Kidney (tissue), 13 donors: ENCODE measurements at regions not wholly inside any gene's neighbourhood (a gene's known extent, or its start where the extent isn't known, plus 50 kb on each side); places are given as distances from the start of the nearest gene placed in this dataset.

Experiments
- DNase-seq, 5 donors: peaks; one replicate each; pipeline ENCODE4 v3.0.0-alpha.2; 2013 to 2020
- FAIRE-seq: peaks from 2 replicates; lab custom pipeline; 2012; peaks lifted over from hg19 to GRCh38; lab: Jason Lieb, UNC
- H3K27ac ChIP-seq, 2 donors: one replicate each; pipeline ENCODE4 v1.7.0; 2013; ENCODE audit warnings: low read depth in 2 of 2, low read length in 2 of 2, inconsistent platforms in 1 of 2
- H3K27me3 ChIP-seq: one replicate; pipeline ENCODE4 v1.7.1; 2013; ENCODE audit warnings: low read length, inconsistent platforms; ENCODE audit not compliant: control insufficient read depth, insufficient read depth
- H3K36me3 ChIP-seq, 3 donors: one replicate each; pipeline versions ENCODE4 v1.7.0 to v1.7.1; 2013; ENCODE audit warnings: low read length in 3 of 3, control low read depth in 1 of 3, inconsistent platforms in 1 of 3; ENCODE audit not compliant: insufficient read depth in 3 of 3, control insufficient read depth in 2 of 3
- H3K4me1 ChIP-seq, 3 donors: one replicate each; pipeline versions ENCODE4 v1.7.0 to v1.7.1; 2013; ENCODE audit warnings: low read length in 3 of 3, inconsistent platforms in 1 of 3, low read depth in 1 of 3; ENCODE audit not compliant: control insufficient read depth in 2 of 3, insufficient read depth in 2 of 3
- H3K4me3 ChIP-seq, 3 donors: one replicate each; pipeline versions ENCODE4 v1.7.0 to v1.8.1; 2013; ENCODE audit warnings: low read length in 3 of 3, control low read depth in 1 of 3, inconsistent platforms in 1 of 3
- H3K9ac ChIP-seq, 3 donors: one replicate each; pipeline versions ENCODE4 v1.7.0 to v1.7.1; 2013; ENCODE audit warnings: low read length in 3 of 3, control low read depth in 1 of 3, inconsistent platforms in 1 of 3
- H3K9me3 ChIP-seq, 3 donors: one replicate each; pipeline versions ENCODE4 v1.7.0 to v1.7.1; 2013; ENCODE audit warnings: low read length in 3 of 3, control low read depth in 1 of 3, inconsistent platforms in 1 of 3; ENCODE audit not compliant: control insufficient read depth in 2 of 3, insufficient read depth in 1 of 3
- CTCF ChIP-seq: IDR thresholded peaks from 3 replicates; pipeline ENCODE4 v1.5.1; 2012; ENCODE audit warnings: mild to moderate bottlenecking, moderate library complexity, borderline replicate concordance; ENCODE audit not compliant: insufficient read depth; ENCODE audit errors: extremely low read depth
- intact Hi-C: fragments of 100-400 bp; cut with DNase I; formaldehyde crosslinking; loops from one replicate; pipeline ENCODE4 v1.11.1; 2022
- donor health status: control.
- donor health status: control.
- donor health status: control.
- donor health status: control.
- donor health status: control.
- donor health status: DM: yes; HTN: yes; CAD: no.
- donor health status: Normal renal cell carcinoma (clear cell type).

GRCh38 chr2:45272549-45273265 lies 263.5 kb upstream of the SIX2 start:
- Histone ChIP-seq H3K9me3 (no peaks in the 10 kb centered on the region), H3K9ac (no peak overlapping the region), H3K27me3 (no peaks in the 10 kb centered on the region), H3K4me3 (no peak overlapping the region), H3K27ac (no peak overlapping the region), H3K4me1 (peaks cover 0 to 6% (median 2%) of the 10 kb centered on the region in 3 donors), H3K36me3 (no peaks in the 10 kb centered on the region)
- no peak for TF ChIP-seq CTCF
- FAIRE-seq (no peak), DNase-seq (peak in 1 of 5 donors; percentile 25)
- intact Hi-C loops, result no loop called here

- intact Hi-C loops, result no loop called here
- Histone ChIP-seq H3K4me1 (no peaks in the 10 kb centered on the region), H3K36me3 (no peaks in the 10 kb centered on the region), H3K4me3 (no peak overlapping the region), H3K9ac (no peak overlapping the region), H3K9me3 (no peaks in the 10 kb centered on the region), H3K27me3 (no peaks in the 10 kb centered on the region), H3K27ac (no peak overlapping the region)
- no peak for TF ChIP-seq CTCF
- FAIRE-seq (no peak), DNase-seq (peak in 1 of 5 donors; percentile 28)
These were observed 260.0 kb upstream of the SIX2 start for GRCh38 chr2:45269149-45269793.

- DNase-seq (peak in 1 of 5 donors; percentile 18), FAIRE-seq (no peak)
- no peak for TF ChIP-seq CTCF
- Histone ChIP-seq H3K4me1 (no peaks in the 10 kb centered on the region), H3K9ac (no peak overlapping the region), H3K4me3 (no peak overlapping the region), H3K9me3 (no peaks in the 10 kb centered on the region), H3K27ac (no peak overlapping the region), H3K36me3 (no peaks in the 10 kb centered on the region), H3K27me3 (no peaks in the 10 kb centered on the region)
- intact Hi-C loops, result no loop called here
These were observed 259.4 kb upstream of the SIX2 start for GRCh38 chr2:45268631-45269030.
